ENCODE measurements at regions not wholly inside any gene's neighbourhood (a gene's known extent, or its start where the extent isn't known, plus 50 kb on each side); places are given as distances from the start of the nearest gene placed in this dataset.

DNA sequence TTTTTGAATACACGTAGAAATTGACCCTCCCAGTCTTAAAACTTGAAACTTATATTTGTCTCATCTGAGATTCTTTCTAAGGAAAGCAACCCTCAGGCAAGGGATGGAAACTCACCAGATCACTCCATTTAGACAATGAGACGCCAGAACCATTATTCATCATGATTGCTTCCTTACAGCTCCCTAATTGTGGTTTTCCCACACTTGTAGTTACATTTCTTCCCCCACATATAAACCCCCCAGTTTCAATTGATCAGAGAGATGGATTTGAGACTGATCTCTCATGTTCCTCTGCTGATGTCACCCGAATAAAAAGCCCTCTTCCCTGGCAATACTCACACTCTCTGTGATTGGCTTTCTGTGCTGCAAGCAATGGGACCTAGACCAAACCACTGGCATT, 197.9 kb upstream of the STARD13 start:
- ATAC-seq (no peak), DNase-seq (ENCODE audit: low read depth, low spot score) (no peak)
- intact Hi-C loops (cut with micrococcal nuclease; ENCODE audit: unreplicated experiment), result no loop called here
- in situ Hi-C loops (cut with HindIII; ENCODE audit: low pct_unique_long_range_greater_than_20kb, low sequenced_read_pairs), result no loop called here
- H3K27ac ChIP-seq (ENCODE audit: low read length), result no peak overlapping the region
- BruUV-seq (replicated peaks), result no TSS peak
- ChIA-PET CTCF (no interaction called here), POLR2A (no interaction called here)
- no peaks in the 10 kb centered on the region for H3K36me3 ChIP-seq (ENCODE audit: control insufficient read depth, insufficient read depth, low read length)
- H3K27me3 ChIP-seq (ENCODE audit: control insufficient read depth, insufficient read depth, low read length), result no peaks in the 10 kb centered on the region
- no peaks in the 10 kb centered on the region for H3K4me1 ChIP-seq (ENCODE audit: control insufficient read depth, insufficient read depth, low read length)
- TF ChIP-seq POLR2AphosphoS5 (IDR thresholded peaks at IDR 0.05; ENCODE audit: low read depth, low read length) (no peak), REST (IDR thresholded peaks at IDR 0.05; ENCODE audit: insufficient read depth in 1 of 2, low read depth in 2 of 2, low read length in 1 of 2) (no peak), TCF7L2 (IDR thresholded peaks at IDR 0.05; ENCODE audit: low read depth, low read length) (no peak), CTCF (IDR thresholded peaks at IDR 0.05) (no peak), SIN3A (IDR thresholded peaks at IDR 0.05; ENCODE audit: borderline replicate concordance, insufficient read depth, low read depth, low read length) (no peak)
- H3K9me3 ChIP-seq (ENCODE audit: control insufficient read depth, insufficient read depth, low read depth, low read length), result no peaks in the 10 kb centered on the region
- no peak overlapping the region for H3K4me3 ChIP-seq (ENCODE audit: low read depth in 2 of 2, low read length in 2 of 2)

DNA sequence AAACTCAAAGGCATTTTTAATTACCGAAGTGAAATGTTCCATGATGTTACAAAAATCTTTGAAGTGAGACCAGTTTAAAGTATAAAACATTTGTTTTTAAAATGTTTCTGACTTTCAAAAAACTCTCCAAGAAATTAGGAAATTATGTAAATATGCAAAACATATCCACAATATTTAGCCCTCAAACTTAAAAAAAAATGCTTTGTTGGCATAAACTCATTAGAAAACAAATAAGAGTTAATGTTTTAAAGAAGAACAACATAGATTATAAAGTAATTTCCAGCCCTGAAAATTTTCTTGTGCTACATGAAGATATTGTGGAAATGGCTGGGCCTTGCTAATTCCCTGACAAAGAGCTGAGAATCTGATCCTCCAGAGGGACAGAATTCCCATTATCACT, 199.7 kb upstream of the STARD13 start:
- TF ChIP-seq SIN3A (IDR thresholded peaks at IDR 0.05; ENCODE audit: borderline replicate concordance, insufficient read depth, low read depth, low read length) (no peak), TCF7L2 (IDR thresholded peaks at IDR 0.05; ENCODE audit: low read depth, low read length) (no peak), POLR2AphosphoS5 (IDR thresholded peaks at IDR 0.05; ENCODE audit: low read depth, low read length) (no peak), CTCF (IDR thresholded peaks at IDR 0.05) (no peak), REST (IDR thresholded peaks at IDR 0.05; ENCODE audit: insufficient read depth in 1 of 2, low read depth in 2 of 2, low read length in 1 of 2) (no peak)
- no TSS peak for BruUV-seq (replicated peaks)
- H3K36me3 ChIP-seq (ENCODE audit: control insufficient read depth, insufficient read depth, low read length), result no peaks in the 10 kb centered on the region
- DNase-seq (ENCODE audit: low read depth, low spot score) (no peak), ATAC-seq (no peak)
- H3K9me3 ChIP-seq (ENCODE audit: control insufficient read depth, insufficient read depth, low read depth, low read length), result no peaks in the 10 kb centered on the region
- no peak overlapping the region for H3K4me3 ChIP-seq (ENCODE audit: low read depth in 2 of 2, low read length in 2 of 2)
- in situ Hi-C loops (cut with HindIII; ENCODE audit: low pct_unique_long_range_greater_than_20kb, low sequenced_read_pairs) (no loop called here), intact Hi-C loops (cut with micrococcal nuclease; ENCODE audit: unreplicated experiment) (no loop called here)
- ChIA-PET CTCF (no interaction called here), POLR2A (no interaction called here)
- H3K4me1 ChIP-seq (ENCODE audit: control insufficient read depth, insufficient read depth, low read length), result no peaks in the 10 kb centered on the region
- no peak overlapping the region for H3K27ac ChIP-seq (ENCODE audit: low read length)
- no peaks in the 10 kb centered on the region for H3K27me3 ChIP-seq (ENCODE audit: control insufficient read depth, insufficient read depth, low read length)

All from Panc1 (cell line).